ENCODE measurements at regions not wholly inside any gene's neighbourhood (a gene's known extent, or its start where the extent isn't known, plus 50 kb on each side); places are given as distances from the start of the nearest gene placed in this dataset.
"Not testable (repeated sequence)": the region's sequence is repeated elsewhere in the genome, so short reads cannot be mapped to it uniquely, and the experiment has no call there.

DNA sequence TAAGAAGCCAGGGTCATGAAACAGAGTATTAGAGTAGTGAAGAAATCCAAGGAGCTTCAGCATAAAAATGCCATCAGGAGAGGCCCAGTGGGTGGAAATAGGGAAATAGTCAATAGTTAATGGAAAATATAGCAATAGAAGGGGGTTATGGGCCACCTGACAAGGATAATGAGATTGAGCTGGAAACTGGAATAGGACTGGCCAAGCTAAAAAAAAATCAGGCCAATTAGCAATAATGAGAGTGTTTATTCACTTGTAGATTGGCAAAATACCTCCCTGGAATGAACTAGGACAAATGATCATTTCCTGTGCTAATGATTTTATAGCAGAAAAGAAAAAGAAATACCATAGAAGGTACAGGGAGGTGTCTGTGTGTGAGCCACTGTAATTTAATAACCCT, 97.9 kb downstream of the PLCE1 start:
- DNase-seq = no peak

DNA sequence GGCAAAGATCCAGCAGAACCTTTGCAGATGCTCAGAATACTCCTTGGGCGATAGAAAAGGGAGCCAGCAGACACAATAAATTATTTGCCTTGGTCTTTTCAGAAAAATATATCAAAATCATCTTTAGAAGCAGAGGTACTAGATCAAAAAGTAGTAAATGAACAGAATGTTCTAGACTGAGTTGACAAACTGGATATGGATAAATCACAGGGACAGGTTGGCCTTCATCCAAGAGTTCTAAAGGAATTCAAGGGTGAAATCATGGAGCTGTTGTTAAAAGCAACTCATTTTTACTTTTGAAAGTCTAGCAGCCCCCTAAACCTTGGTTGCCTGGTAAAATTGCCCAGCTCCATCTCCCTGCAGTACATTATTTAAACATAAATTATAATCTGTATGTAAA, 99.1 kb downstream of the PLCE1 start:
- DNase-seq = no peak

DNA sequence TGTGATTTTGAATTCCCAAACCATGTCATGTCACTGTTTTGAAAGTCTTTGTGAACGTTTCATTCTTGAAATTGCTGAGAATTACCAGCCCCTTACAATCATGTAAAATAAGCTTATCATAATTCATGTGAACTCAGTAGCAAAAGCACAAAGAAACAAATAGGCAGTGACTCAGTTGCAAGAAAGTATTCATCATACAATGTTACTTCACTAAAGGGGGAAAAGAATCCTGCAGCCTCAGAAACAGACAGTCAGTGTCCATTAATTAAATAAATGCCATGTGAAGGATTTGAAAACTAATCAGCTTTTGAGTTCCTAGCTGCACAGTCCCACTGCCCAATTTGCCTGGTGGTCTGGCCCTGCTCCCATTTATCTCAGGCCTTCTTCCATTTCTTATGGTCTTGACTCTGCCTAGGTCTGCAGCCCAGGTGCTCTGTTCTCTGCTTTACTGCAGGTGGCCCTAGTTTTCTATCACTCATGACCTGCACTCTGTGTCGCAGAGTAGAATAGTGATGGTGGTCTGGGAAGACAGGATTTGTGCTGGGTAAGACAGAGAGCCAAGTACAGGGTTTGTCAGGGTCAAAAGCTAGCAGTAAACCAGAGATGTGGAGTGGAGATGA, 99.7 kb downstream of the PLCE1 start:
- DNase-seq = no peak

DNA sequence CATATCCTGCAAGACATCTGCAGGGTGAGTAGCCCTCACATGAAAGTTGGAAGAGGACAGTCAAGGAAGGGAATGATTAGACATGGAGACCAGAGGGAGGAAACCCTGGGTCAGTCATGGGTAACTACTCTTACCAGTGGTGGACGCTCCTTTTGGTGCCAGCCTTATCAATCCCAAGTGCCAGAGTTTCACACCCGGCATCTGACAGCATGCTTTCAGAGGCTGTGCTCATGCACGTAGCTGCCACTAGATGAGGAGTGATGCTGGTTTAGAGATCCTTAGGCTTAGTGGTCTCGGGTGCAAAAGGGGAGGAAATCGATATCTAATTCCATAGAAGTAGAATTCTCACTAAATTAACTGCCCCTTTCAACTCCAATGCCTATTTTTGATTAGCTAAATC, 100.8 kb downstream of the PLCE1 start:
- no peak for DNase-seq

DNA sequence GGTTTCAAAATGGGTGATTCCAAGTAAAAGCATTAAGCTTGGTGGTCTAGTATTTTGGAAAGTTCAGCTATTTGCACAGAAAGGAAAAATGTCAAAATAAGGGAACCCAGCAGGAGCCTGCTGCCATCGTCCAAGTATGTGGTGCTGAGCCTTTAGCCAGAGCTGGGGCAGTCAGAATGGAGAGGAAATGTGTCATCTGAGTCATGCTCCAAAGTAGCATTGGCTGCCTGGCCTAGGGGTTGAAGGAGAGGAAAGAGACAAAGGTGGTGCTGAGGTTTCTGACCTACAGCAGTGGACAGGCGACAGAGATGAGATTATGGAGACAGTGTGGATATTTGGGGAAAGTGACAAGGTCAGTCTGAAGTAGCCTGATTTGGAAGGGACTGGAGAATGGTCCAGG, 103.9 kb downstream of the PLCE1 start:
- DNase-seq = no peak

DNA sequence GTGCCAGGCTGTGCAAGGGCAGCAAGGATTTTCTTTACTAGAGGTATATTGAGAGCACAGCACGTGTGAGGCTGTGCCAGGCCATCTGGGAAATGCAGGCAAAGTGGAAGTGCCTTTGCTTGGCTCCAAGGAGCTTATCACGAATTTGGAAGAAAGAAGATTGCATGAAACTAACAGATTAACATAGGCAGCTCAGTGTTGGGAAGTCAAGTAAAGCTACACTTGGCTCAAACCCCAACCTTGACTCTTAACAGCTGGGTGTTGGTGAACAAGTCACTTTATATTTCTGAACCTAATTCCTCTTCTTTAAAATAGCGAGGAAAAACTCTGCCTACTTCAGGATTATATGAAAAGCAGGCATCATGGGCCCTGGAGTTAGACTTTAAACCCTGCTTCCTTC, 105.2 kb downstream of the PLCE1 start:
- no peak for DNase-seq

DNA sequence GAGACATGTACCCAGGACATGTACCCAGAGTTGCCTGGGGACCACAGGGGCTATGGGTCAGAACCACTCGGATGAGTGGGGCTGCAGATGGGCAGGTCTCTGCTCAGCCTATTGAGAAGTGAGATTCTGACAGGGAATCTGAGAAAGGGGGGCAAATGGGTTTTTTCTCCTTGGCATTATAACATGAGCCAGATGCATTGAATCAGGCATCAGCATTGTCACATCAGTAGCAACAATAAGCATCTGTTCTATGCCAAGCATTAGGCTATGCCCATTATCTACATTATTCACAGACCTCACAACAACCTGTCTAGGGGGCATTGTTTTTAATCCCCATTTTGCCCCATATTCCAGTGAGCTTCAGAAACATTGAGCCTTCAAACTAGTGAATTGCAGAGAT, 108.2 kb downstream of the PLCE1 start:
- DNase-seq = no peak

DNA sequence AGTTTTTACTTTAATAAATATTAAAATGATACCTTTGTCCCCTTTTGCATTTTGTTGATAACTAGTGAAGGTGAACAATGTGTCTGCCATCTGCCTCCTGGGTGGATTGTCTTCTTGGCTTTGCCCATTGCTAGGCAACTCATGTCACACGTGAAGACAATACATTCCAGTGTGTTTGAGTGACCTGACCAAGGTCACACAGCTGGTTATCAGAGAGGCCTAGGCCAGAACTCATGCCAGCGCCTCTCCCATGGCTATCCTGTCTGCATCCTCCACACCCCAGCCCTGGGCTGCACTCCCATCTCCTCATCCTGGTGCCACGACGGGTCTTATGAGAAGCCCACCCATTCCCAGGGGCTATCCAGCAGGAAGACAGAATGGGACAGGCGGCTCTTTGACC, 108.7 kb downstream of the PLCE1 start:
- no peak for DNase-seq

DNA sequence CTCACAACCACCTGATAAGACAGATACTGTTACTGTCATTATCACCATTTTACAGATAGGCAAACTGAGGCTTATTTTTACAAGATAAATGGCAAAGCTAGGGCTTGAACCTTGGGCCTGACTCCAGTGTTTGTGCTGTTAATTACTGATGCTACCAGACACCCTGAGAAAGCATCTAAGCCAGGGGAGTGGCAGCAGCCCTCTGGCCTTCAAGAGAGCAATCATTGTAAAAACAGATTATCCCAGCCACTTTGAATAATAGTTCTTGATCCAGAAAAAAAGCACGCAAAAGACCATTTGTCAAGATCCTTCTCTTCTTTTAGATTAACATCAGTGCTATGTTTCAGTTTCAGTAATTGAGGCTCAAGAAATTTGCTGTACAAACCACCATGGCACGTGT, 109.5 kb downstream of the PLCE1 start:
- DNase-seq = no peak

DNA sequence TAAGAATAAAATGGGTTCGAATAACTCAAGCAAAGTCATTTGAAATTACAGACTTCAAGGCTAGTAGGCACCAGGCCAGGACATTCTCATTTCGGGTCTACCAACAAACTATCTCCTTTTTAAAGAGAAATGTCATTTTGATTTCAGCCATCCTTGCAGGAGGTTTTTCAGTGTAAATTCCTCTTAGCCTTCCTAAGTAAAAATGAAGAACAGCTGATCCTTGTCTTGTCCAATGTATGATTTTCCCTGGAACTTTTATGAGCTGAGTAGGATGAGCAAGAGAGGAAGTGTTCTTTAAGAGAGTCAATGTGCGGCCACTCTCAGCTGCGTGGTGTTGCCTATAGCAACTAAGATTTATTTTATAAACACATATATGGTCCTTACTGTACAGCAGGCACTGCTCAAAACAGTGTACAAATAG, 110.1 kb downstream of the PLCE1 start:
- DNase-seq = no peak

DNA sequence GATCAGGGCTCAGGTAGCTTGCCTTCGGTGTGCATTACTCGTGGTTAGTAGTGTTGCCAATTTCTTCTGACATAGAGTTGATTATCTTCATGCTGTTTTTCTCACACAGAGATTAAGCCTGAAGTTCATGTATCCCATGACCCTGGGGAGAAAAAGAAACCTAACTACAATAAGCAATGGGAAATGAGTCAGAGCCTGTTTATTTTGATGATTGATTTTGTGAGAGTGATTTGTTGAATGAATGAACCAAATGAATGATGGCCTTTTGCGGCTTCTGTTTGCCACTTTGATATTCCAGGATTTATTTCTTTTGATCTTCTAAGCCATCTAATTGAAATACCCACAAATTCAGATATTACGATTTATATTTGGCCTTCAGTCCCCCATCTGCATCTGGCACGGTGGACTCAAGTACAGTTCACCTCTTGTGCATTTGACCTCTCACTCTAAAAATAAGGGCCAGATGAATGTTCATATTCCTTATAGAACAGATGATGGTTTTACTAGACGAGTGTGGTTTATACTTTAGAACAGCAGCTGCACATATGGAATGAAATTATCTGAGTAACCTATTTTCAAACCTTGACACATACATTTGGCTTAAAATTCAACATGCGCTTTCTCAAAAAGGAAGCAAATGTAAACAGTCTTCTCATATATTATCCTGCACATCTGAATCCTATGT, 110.7 kb downstream of the PLCE1 start:
- no peak for DNase-seq

DNA sequence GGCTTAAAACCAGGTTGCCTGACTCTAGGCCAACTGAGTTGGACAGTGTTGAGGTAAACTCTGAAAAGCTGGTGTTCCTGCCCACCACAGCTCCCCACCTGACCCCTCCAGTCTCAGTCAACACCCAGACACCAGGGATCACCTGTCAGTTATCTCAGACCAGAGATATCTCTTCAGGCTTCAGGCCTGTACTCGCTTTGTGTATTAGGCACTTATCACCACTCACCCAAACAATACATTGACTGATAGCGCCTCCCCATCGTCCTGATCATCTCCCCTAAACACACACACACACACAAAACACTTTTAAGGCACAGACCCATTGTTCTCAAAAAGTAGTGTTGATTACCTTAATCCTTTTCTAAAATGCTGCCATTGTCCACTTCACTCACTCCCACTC, 111.5 kb downstream of the PLCE1 start:
- DNase-seq = no peak

DNA sequence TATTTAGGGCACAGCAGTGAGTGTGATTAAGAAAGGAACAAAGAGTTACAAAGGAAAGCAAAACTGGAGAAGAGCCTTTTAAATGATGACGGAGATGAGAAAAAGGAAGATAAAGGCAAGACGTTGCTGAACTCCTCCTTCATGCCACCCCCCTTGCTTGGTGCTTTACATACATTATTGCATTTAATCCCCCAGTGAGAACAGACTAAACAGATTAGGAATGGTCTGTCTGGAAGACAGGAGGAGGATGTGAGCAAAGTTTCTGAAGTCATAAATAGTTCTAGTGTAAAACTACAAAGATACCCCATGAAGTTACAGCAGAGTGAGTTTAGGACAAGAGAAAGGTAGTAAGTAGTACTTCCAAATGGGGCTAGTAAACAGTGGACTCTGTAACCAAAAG, 113.5 kb downstream of the PLCE1 start:
- no peak for DNase-seq

DNA sequence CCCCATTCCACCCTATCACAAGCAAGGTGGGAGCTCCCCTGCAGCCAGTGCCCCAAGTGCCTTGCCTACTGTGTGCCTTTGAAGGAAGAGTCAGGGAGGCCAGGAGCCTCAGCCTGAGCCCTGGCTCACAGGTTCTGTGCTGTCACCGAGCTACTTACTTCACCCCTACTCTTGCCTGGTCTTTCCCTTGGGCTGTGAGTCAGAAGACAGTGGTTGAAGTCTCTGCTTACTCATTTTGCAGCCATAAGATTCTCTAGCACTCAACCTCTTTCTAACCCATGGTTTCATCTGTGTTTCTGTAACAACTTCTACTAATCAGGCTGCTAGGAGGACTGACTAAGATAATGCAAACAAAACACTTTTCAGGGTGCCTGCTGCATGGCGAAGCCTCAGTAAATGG, 114.5 kb downstream of the PLCE1 start:
- no peak for DNase-seq

DNA sequence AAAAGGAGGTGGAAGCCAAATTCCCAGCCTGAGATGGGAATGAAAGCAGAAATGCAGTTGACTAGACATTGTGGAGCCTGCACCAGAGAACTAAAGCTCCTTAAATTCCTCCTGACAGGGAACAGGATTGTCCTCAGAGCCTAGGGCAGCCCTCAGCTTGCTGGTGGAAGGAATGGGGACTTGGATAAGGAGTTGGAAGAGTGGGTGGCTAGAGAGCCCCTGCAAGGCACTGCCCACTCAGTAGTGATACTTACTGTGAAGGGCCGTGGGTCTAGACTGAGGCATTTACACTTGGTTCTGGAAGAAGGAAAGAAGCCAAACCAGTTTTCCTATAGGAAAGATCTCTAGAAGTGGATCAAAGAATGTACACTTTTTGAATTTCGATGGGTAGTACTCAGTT, 117.6 kb downstream of the PLCE1 start:
- no peak for DNase-seq

DNA sequence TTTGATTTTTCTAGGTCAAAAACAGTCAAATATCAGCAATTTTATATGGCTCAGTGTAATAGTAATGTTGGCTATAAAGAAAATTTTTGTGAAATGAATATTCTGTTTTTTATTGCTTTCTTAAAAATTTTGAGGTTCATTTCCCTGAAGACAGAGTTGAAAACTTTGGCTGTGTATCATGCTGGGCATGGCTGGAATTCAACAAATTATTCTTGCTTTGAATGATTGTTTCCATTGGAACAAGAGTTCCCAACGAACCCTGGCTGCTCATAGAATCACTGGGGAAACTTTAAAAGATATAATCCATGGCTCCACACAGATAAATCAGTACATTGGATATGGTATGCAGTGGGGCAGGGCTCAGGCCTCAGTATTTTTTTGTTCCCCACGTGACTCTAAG, 118.6 kb downstream of the PLCE1 start:
- no peak for DNase-seq

DNA sequence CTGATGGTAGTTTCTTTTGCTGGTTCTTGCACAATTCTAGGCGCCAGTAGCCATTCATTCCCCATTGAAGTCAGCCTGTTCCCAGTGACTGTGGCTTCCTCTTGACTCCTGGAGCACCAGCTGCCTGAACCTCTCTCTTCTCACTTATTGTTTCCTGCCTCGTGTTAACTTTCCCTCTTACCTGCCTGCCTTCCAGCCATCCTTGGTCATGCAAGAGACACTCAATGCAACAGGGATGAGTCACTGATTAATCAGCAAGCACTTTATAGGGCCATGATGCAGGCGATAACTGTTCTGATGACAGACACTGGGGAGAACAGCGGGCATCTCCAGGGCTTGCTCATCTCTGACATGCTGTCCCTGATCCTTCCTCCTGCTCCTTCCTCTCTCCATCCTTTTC, 122.0 kb downstream of the PLCE1 start:
- no peak for DNase-seq

DNA sequence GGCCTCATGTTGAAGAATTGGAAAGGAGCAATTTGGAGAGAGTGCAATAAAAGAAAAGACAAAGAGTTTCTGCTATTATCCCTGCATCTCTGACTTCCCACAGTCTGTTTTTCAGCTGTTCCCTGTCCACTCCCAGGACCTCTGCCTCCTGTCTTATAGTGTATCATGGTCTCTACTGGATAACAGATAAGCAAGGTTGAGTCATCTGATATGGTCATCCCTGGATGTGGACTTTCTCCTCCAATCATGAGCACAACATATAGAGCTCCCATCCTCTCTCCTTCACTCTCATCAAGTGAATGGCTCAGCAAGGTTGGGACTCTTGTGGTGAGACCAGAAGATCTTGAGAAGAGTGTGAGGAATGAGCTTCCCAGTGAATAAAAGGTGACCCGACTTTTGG, 123.1 kb downstream of the PLCE1 start:
- DNase-seq = no peak

DNA sequence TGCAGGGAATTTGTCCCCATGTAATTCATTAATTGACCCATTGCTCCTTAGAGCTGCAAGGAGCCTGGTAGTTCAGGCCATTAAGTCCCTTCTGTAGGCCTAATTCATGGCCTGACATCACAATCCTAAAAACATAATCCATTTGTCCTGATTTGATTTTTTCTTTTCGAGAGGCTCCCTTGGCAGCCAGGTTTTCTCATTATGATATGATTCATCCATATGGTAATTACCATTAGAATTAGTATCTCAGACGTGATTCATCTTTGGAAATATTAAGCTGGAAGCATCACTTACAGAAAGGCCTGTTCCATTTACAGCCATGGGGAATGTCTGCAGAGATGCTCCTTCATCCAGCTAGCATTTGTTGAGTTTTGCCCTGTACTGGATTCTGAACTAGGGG, 128.5 kb downstream of the PLCE1 start:
- DNase-seq = no peak

DNA sequence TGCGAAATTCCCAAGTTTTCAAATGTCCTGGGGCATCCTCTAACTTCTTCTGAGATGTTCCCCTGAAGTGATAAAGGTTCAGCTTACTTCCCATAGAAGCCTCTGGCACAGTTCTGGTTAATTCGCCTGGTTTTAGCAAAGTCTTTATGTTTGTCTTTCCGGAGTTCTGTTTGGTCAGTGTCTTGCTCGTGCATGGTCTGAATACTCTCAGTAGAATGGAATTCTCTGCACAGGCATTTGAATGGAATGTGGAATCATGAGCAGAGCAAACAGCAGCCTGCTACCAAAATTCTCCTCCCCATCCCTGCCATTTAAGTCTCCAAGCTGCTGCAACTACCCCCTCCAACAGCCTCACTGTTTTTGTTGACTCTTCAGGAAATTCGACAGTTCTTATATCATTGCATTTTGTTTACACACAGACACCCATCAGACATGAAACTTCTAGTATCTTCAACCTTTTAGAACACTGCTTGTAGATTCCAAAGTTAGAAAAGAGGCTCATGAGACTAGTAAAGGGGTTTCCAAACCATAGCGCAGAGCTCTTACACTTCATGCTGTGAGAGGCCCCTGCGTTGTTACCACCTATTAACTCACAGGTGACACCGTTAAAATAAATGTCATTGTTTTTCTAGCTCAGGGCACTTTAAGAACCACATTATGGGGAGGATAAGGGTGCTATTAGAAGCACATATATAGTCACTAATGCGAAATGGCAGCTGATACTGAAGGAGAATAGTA, 129.7 kb downstream of the PLCE1 start:
- DNase-seq = no peak

DNA sequence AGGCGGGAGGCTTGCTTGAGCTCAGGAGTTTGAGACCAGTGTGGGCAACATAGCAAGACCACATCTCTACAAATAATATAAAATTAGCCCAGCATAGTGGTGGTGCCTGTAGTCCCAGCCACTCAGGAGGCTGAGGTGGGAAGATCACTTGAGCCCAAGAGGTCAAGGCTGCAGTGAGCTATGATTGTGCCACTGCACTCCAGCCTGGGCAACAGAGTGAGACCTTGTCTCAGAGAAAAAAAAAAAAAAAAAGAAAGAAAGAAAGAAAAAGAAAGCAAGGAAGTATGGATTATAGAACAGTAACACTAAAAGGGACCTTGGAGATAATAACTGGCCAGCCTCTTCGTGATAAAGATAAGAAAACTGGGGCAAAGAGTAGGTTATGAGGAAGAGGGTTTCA, 130.4 kb downstream of the PLCE1 start:
- not testable (repeated sequence) for DNase-seq

DNA sequence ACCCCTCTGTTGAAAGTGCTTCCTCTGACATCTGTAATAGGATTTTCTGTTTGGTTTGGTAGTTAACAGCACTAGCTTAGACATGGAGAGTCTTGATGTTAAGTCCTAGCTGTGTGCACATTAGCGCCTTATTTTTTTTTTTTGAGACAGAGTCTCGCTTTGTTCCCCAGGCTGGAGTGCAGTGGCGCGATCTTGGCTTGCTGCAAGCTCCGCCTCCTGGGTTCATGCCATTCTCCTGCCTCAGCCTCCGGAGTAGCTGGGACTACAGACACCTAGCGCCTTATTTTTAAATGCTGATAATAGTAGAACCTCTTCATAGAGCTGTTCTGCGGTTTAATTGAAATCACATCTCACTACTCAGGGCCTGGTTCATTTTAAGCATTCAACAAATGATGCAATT, 131.5 kb downstream of the PLCE1 start:
- not testable (repeated sequence) for DNase-seq

DNA sequence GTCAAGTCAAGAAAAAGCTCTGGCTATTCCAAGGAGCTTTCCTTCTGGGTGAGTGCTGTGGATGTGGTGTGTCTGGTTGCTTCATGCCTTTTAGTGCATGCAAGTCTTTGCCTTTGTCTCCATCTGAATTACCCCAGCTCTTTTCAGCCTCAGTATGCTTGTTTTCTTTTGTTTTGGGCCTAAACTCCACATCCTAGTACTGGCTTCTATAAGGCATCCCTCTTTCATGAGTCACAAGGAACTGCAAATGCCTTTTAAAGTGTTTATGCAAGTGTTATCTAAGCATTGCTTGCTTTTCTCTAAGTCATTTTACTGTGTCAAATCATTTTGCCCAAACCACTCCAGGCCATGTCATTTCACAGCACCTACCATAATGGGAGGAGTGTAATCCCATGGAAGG, 132.1 kb downstream of the PLCE1 start:
- no peak for DNase-seq

DNA sequence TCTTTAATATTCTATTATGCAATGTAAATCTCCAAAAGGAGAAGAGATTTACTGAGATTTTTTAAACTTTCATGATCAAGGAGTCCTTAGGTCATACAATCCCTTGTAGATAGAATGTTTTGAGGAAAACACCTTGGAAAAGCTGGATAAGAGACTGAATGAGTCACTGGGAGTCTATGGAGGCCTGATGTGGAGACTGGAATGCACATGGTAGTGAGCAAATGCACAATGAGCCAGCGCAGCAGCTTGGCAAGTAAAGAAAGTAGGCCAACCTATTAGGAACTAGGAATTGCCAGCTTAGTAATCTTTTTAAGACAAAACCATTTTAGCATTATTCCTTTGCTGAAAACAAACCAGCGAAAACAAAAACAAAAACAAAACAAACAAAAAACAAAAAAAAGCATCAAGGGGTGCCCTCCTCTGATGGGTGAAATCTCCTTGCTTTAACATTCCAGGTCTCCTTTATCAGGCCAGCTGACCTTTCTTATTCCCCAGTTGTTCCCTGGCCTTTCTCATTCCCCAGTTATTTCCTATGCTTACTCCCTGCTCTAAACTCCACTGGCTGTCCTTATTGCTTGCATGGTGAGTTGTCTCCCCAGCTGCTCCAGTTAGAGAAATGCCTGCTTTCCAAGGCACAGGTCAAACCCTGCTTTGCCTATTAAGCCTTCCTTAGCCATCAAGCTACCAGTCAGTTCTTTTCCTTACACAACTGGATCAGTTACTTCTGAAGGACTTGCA, 135.8 kb downstream of the PLCE1 start:
- DNase-seq = no peak

Measured in hematopoietic multipotent progenitor cell treated with erythropoietin and hydrocortisone succinate and interleukin-3 and kit ligand, for 4 days (in vitro differentiated cells).